ENCODE measurements at regions not wholly inside any gene's neighbourhood (a gene's known extent, or its start where the extent isn't known, plus 50 kb on each side); places are given as distances from the start of the nearest gene placed in this dataset.

- Histone ChIP-seq H3K36me3 (ENCODE audit: insufficient read depth, low read length) (no peaks in the 10 kb centered on the region), H3K9ac (ENCODE audit: low read length) (no peak overlapping the region), H3K27ac (ENCODE audit: low read depth, low read length) (no peak overlapping the region), H3K27me3 (ENCODE audit: control insufficient read depth in 1 of 2, insufficient read depth in 2 of 2, low read length in 2 of 2) (no peaks in the 10 kb centered on the region), H3K4me1 (ENCODE audit: insufficient read depth, low read length) (no peaks in the 10 kb centered on the region), H3K9me3 (ENCODE audit: low read length) (no peaks in the 10 kb centered on the region), H3K4me3 (ENCODE audit: low read depth in 1 of 2, low read length in 2 of 2) (no peak overlapping the region)
Observed at GRCh38 chr19:28417361-28417760, 795.6 kb downstream of the UQCRFS1 start.

- H3K4me3 ChIP-seq (ENCODE audit: low read depth in 1 of 2, low read length in 2 of 2) = no peak overlapping the region
- no peaks in the 10 kb centered on the region for H3K9me3 ChIP-seq (ENCODE audit: low read length)
- H3K4me1 ChIP-seq (ENCODE audit: insufficient read depth, low read length) = no peaks in the 10 kb centered on the region
- no peaks in the 10 kb centered on the region for H3K27me3 ChIP-seq (ENCODE audit: control insufficient read depth in 1 of 2, insufficient read depth in 2 of 2, low read length in 2 of 2)
- H3K36me3 ChIP-seq (ENCODE audit: insufficient read depth, low read length) = no peaks in the 10 kb centered on the region
- H3K27ac ChIP-seq (ENCODE audit: low read depth, low read length) = no peak overlapping the region
- no peak overlapping the region for H3K9ac ChIP-seq (ENCODE audit: low read length)
Observed at GRCh38 chr19:28416245-28416644, 796.7 kb downstream of the UQCRFS1 start.

- H3K4me1 ChIP-seq (ENCODE audit: insufficient read depth, low read length) = no peaks in the 10 kb centered on the region
- H3K27ac ChIP-seq (ENCODE audit: low read depth, low read length) = no peak overlapping the region
Observed at GRCh38 chr19:28414748-28415147, 798.2 kb downstream of the UQCRFS1 start.

GRCh38 chr19:28409859-28410258, 803.1 kb downstream of the UQCRFS1 start:
- Histone ChIP-seq H3K27ac (ENCODE audit: low read depth, low read length) (no peak overlapping the region), H3K9ac (ENCODE audit: low read length) (no peak overlapping the region), H3K27me3 (ENCODE audit: control insufficient read depth in 1 of 2, insufficient read depth in 2 of 2, low read length in 2 of 2) (peaks cover 0 to 6% of the 10 kb centered on the region in 2 donors), H3K4me3 (ENCODE audit: low read depth in 1 of 2, low read length in 2 of 2) (no peak overlapping the region), H3K9me3 (ENCODE audit: low read length) (no peaks in the 10 kb centered on the region), H3K36me3 (ENCODE audit: insufficient read depth, low read length) (no peaks in the 10 kb centered on the region), H3K4me1 (ENCODE audit: insufficient read depth, low read length) (no peaks in the 10 kb centered on the region)

More at GRCh38 chr19:28414748-28415147, 798.2 kb downstream of the UQCRFS1 start:
- H3K36me3 ChIP-seq (ENCODE audit: insufficient read depth, low read length) = no peaks in the 10 kb centered on the region
- no peaks in the 10 kb centered on the region for H3K9me3 ChIP-seq (ENCODE audit: low read length)
- no peaks in the 10 kb centered on the region for H3K27me3 ChIP-seq (ENCODE audit: control insufficient read depth in 1 of 2, insufficient read depth in 2 of 2, low read length in 2 of 2)
- H3K4me3 ChIP-seq (ENCODE audit: low read depth in 1 of 2, low read length in 2 of 2) = no peak overlapping the region
- H3K9ac ChIP-seq (ENCODE audit: low read length) = no peak overlapping the region

- Histone ChIP-seq H3K4me3 (ENCODE audit: low read depth in 1 of 2, low read length in 2 of 2) (no peak overlapping the region), H3K4me1 (ENCODE audit: insufficient read depth, low read length) (no peaks in the 10 kb centered on the region), H3K9me3 (ENCODE audit: low read length) (no peaks in the 10 kb centered on the region), H3K36me3 (ENCODE audit: insufficient read depth, low read length) (no peaks in the 10 kb centered on the region), H3K27me3 (ENCODE audit: control insufficient read depth in 1 of 2, insufficient read depth in 2 of 2, low read length in 2 of 2) (peaks cover 0 to 6% of the 10 kb centered on the region in 2 donors), H3K27ac (ENCODE audit: low read depth, low read length) (no peak overlapping the region), H3K9ac (ENCODE audit: low read length) (no peak overlapping the region)
Observed at GRCh38 chr19:28406966-28407365, 806.0 kb downstream of the UQCRFS1 start.

GRCh38 chr19:28405346-28405742, 807.6 kb downstream of the UQCRFS1 start:
- Histone ChIP-seq H3K36me3 (ENCODE audit: insufficient read depth, low read length) (no peaks in the 10 kb centered on the region), H3K9me3 (ENCODE audit: low read length) (no peaks in the 10 kb centered on the region), H3K9ac (ENCODE audit: low read length) (no peak overlapping the region), H3K27ac (ENCODE audit: low read depth, low read length) (no peak overlapping the region), H3K4me3 (ENCODE audit: low read depth in 1 of 2, low read length in 2 of 2) (no peak overlapping the region), H3K4me1 (ENCODE audit: insufficient read depth, low read length) (no peaks in the 10 kb centered on the region), H3K27me3 (ENCODE audit: control insufficient read depth in 1 of 2, insufficient read depth in 2 of 2, low read length in 2 of 2) (peaks cover 0 to 6% of the 10 kb centered on the region in 2 donors)

GRCh38 chr19:28404472-28404871, 808.5 kb downstream of the UQCRFS1 start:
- Histone ChIP-seq H3K27ac (ENCODE audit: low read depth, low read length) (no peak overlapping the region), H3K9ac (ENCODE audit: low read length) (no peak overlapping the region), H3K4me3 (ENCODE audit: low read depth in 1 of 2, low read length in 2 of 2) (no peak overlapping the region), H3K27me3 (ENCODE audit: control insufficient read depth in 1 of 2, insufficient read depth in 2 of 2, low read length in 2 of 2) (peaks cover 0 to 6% of the 10 kb centered on the region in 2 donors), H3K4me1 (ENCODE audit: insufficient read depth, low read length) (no peaks in the 10 kb centered on the region), H3K9me3 (ENCODE audit: low read length) (no peaks in the 10 kb centered on the region), H3K36me3 (ENCODE audit: insufficient read depth, low read length) (no peaks in the 10 kb centered on the region)

- peaks cover 0 to 6% of the 10 kb centered on the region in 2 donors for H3K27me3 ChIP-seq (ENCODE audit: control insufficient read depth in 1 of 2, insufficient read depth in 2 of 2, low read length in 2 of 2)
- H3K9ac ChIP-seq (ENCODE audit: low read length) = no peak overlapping the region
- H3K4me3 ChIP-seq (ENCODE audit: low read depth in 1 of 2, low read length in 2 of 2) = no peak overlapping the region
- H3K4me1 ChIP-seq (ENCODE audit: insufficient read depth, low read length) = no peaks in the 10 kb centered on the region
- H3K27ac ChIP-seq (ENCODE audit: low read depth, low read length) = no peak overlapping the region
- no peaks in the 10 kb centered on the region for H3K36me3 ChIP-seq (ENCODE audit: insufficient read depth, low read length)
- no peaks in the 10 kb centered on the region for H3K9me3 ChIP-seq (ENCODE audit: low read length)
Observed at GRCh38 chr19:28403690-28404089, 809.3 kb downstream of the UQCRFS1 start.

GRCh38 chr19:28402701-28403290, 810.2 kb downstream of the UQCRFS1 start:
- Histone ChIP-seq H3K27ac (ENCODE audit: low read depth, low read length) (no peak overlapping the region), H3K27me3 (ENCODE audit: control insufficient read depth in 1 of 2, insufficient read depth in 2 of 2, low read length in 2 of 2) (peaks cover 0 to 6% of the 10 kb centered on the region in 2 donors), H3K4me3 (ENCODE audit: low read depth in 1 of 2, low read length in 2 of 2) (no peak overlapping the region), H3K4me1 (ENCODE audit: insufficient read depth, low read length) (no peaks in the 10 kb centered on the region), H3K9me3 (ENCODE audit: low read length) (no peaks in the 10 kb centered on the region), H3K36me3 (ENCODE audit: insufficient read depth, low read length) (no peaks in the 10 kb centered on the region), H3K9ac (ENCODE audit: low read length) (no peak overlapping the region)

- H3K4me1 ChIP-seq (ENCODE audit: insufficient read depth, low read length) = no peaks in the 10 kb centered on the region
- H3K36me3 ChIP-seq (ENCODE audit: insufficient read depth, low read length) = no peaks in the 10 kb centered on the region
- no peak overlapping the region for H3K27ac ChIP-seq (ENCODE audit: low read depth, low read length)
Observed at GRCh38 chr19:28401739-28402424, 811.1 kb downstream of the UQCRFS1 start.

GRCh38 chr19:28400953-28401671, 811.8 kb downstream of the UQCRFS1 start:
- H3K9ac ChIP-seq (ENCODE audit: low read length) = no peak overlapping the region
- no peak overlapping the region for H3K27ac ChIP-seq (ENCODE audit: low read depth, low read length)
- H3K36me3 ChIP-seq (ENCODE audit: insufficient read depth, low read length) = no peaks in the 10 kb centered on the region
- H3K4me3 ChIP-seq (ENCODE audit: low read depth in 1 of 2, low read length in 2 of 2) = no peak overlapping the region
- H3K4me1 ChIP-seq (ENCODE audit: insufficient read depth, low read length) = no peaks in the 10 kb centered on the region
- H3K9me3 ChIP-seq (ENCODE audit: low read length) = no peaks in the 10 kb centered on the region
- H3K27me3 ChIP-seq (ENCODE audit: control insufficient read depth in 1 of 2, insufficient read depth in 2 of 2, low read length in 2 of 2) = peaks cover 0 to 6% of the 10 kb centered on the region in 2 donors

More at GRCh38 chr19:28401739-28402424, 811.1 kb downstream of the UQCRFS1 start:
- Histone ChIP-seq H3K9me3 (ENCODE audit: low read length) (no peaks in the 10 kb centered on the region), H3K9ac (ENCODE audit: low read length) (no peak overlapping the region), H3K4me3 (ENCODE audit: low read depth in 1 of 2, low read length in 2 of 2) (no peak overlapping the region), H3K27me3 (ENCODE audit: control insufficient read depth in 1 of 2, insufficient read depth in 2 of 2, low read length in 2 of 2) (peaks cover 0 to 6% of the 10 kb centered on the region in 2 donors)
